Smooth muscle cell (in vitro differentiated cells): ENCODE measurements at regions not wholly inside any gene's neighbourhood (a gene's known extent, or its start where the extent isn't known, plus 50 kb on each side); places are given as distances from the start of the nearest gene placed in this dataset.

ENCODE experiments used
- DNase-seq: peaks from one replicate; lab custom pipeline; 2025; ENCODE audit not compliant: unreplicated experiment; lab: John Stamatoyannopoulos, UW
- H2AFZ ChIP-seq: fragments of 200-600 bp; sonication (generic); 2 replicates; pipeline ENCODE4 v1.6.0; 2016; ENCODE audit warnings: antibody characterized with exemption, low read depth, mild to moderate bottlenecking
- H3F3A ChIP-seq: fragments of 200-600 bp; sonication (generic); 2 replicates; pipeline ENCODE4 v1.6.0; 2017; ENCODE audit warnings: antibody characterized with exemption, low read depth
- H3K27ac ChIP-seq: fragments of 200-600 bp; sonication (generic); 2 replicates; pipeline ENCODE4 v1.5.1; 2016; ENCODE audit warnings: low read depth, mild to moderate bottlenecking
- H3K27me3 ChIP-seq: fragments of 200-600 bp; sonication (generic); 2 replicates; pipeline ENCODE4 v1.6.1; 2016; ENCODE audit warnings: low read depth, mild to moderate bottlenecking
- H3K36me3 ChIP-seq: fragments of 200-600 bp; sonication (generic); 2 replicates; pipeline ENCODE4 v1.5.1; 2016; ENCODE audit warnings: low read depth
- H3K4me1 ChIP-seq: fragments of 200-600 bp; sonication (generic); 2 replicates; pipeline ENCODE4 v1.5.1; 2016; ENCODE audit warnings: low read depth
- H3K4me2 ChIP-seq: fragments of 200-600 bp; sonication (generic); 2 replicates; pipeline ENCODE4 v1.6.0; 2016; ENCODE audit warnings: mild to moderate bottlenecking
- H3K4me3 ChIP-seq: fragments of 200-600 bp; sonication (generic); 2 replicates; pipeline ENCODE4 v1.5.1; 2016; ENCODE audit warnings: mild to moderate bottlenecking
- H3K79me2 ChIP-seq: fragments of 200-600 bp; sonication (generic); 2 replicates; pipeline ENCODE4 v1.6.0; 2016; ENCODE audit warnings: low read depth, mild to moderate bottlenecking
- H3K9ac ChIP-seq: fragments of 200-600 bp; sonication (generic); 2 replicates; pipeline ENCODE4 v1.6.0; 2016; ENCODE audit warnings: low read depth
- H3K9me3 ChIP-seq: fragments of 200-600 bp; sonication (generic); replicated peaks from 2 replicates; pipeline ENCODE4 v1.5.1; 2016; ENCODE audit warnings: low read depth
- H4K20me1 ChIP-seq: fragments of 200-600 bp; sonication (generic); 2 replicates; pipeline ENCODE4 v1.6.0; 2016; ENCODE audit warnings: low read depth
- WGBS: methylation state at CpG from one replicate; pipeline ENCODE4 v1.1.7; 2016; ENCODE audit warnings: low lambda C conversion rate; 5-methylcytosine and 5-hydroxymethylcytosine counted together
- TF ChIP-seq, protein P1 (sequence below): fragments of 200-600 bp; sonication (generic); IDR thresholded peaks from 2 replicates; pipeline ENCODE4 v1.5.1; 2017; ENCODE audit warnings: borderline replicate concordance, mild to moderate bottlenecking, antibody characterized with exemption; ENCODE audit not compliant: insufficient read depth, poor library complexity, severe bottlenecking

DNA sequence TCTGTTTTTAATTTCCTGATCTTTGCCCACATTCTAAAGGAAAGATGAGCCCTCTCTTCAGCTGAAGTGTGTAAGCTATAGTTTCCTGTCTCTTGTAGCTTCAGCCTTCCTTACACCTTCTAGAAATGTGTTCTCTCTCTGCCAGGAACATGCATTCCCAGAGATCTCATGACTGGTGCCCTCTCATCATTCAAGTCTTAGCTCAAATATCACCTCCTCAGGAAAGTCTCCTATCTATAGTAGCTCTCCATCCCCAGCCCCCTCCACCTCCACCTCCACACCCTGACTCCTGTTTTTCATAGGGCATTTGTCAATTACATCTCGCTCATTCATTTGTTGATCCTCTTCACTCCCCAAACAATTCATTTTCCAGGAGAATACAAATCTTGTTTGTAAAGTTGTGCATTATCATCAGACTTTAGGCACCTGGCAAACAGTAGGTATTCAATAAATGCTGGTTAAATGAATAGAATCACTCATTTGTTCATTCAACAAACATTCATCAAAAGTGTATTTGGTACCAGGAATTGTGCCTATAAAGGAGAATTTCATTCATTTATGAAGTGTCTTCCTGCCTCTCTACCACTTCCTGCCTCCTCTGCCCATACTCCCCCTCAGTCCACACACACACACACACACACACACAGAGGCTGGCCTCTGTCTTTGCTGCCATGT, 160.3 kb downstream of the BBOX1 start:
- H2AFZ ChIP-seq = no peak overlapping the region
- peak overlapping the region; percentile 98 for H3K27ac ChIP-seq
- WGBS = 90% methylated on average over 1 of the region's 1 CpG

DNA sequence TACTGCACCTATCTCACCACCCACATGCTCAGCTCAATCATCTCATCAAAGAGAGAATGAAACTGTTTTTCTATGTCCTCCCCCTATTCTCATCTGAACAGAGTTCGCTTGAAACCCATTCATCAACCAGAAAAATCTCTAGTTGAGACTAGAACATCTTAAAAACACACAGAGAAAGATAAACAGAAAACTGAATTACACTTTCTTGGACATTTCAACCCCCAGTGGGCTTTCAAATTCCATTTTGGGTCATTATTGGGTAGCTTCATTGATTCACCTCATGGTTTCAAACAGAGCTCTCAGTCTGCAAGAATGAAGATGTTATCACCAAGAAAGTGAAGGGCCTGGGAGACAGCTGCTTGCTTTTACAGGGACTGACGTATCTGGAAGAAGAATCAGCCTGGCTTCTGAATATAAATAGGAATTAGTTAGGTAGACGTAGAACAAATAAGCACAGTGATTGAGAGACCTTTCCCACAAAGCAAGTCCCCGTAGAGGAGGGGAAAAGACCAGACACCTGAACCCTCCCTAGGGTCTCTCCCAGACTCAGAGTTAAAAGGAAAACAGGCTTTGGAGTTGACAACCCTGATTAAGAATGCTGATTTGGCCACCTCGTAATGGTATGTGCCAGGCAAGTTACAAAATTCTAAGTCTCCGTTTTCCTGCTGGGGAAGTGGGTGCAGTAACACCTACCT, 155.7 kb downstream of the BBOX1 start:
- Histone ChIP-seq H2AFZ (peak overlapping the region; percentile 7), H4K20me1 (no peaks in the 10 kb centered on the region), H3K27me3 (no peaks in the 10 kb centered on the region), H3K79me2 (peaks cover 13% of the 10 kb centered on the region), H3K9ac (peak overlapping the region; percentile 55), H3K4me3 (no peak overlapping the region), H3K4me2 (peak overlapping the region; percentile 81), H3K9me3 (no peaks in the 10 kb centered on the region), H3K27ac (peak overlapping the region; percentile 92), H3F3A (peaks cover 17% of the 10 kb centered on the region), H3K36me3 (no peaks in the 10 kb centered on the region), H3K4me1 (peaks cover 28% of the 10 kb centered on the region)
- WGBS = 9% methylated on average over 6 of the region's 6 CpGs
- TF ChIP-seq, protein P1, sequence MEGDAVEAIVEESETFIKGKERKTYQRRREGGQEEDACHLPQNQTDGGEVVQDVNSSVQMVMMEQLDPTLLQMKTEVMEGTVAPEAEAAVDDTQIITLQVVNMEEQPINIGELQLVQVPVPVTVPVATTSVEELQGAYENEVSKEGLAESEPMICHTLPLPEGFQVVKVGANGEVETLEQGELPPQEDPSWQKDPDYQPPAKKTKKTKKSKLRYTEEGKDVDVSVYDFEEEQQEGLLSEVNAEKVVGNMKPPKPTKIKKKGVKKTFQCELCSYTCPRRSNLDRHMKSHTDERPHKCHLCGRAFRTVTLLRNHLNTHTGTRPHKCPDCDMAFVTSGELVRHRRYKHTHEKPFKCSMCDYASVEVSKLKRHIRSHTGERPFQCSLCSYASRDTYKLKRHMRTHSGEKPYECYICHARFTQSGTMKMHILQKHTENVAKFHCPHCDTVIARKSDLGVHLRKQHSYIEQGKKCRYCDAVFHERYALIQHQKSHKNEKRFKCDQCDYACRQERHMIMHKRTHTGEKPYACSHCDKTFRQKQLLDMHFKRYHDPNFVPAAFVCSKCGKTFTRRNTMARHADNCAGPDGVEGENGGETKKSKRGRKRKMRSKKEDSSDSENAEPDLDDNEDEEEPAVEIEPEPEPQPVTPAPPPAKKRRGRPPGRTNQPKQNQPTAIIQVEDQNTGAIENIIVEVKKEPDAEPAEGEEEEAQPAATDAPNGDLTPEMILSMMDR = no peak
- DNase-seq = no peak

More for the DNA sequence above, 160.3 kb downstream of the BBOX1 start:
- Histone ChIP-seq H3F3A (peaks cover 44% of the 10 kb centered on the region), H3K9me3 (no peaks in the 10 kb centered on the region), H3K36me3 (no peaks in the 10 kb centered on the region), H3K79me2 (no peaks in the 10 kb centered on the region), H3K4me3 (no peak overlapping the region), H4K20me1 (no peaks in the 10 kb centered on the region), H3K27me3 (no peaks in the 10 kb centered on the region), H3K9ac (no peak overlapping the region), H3K4me1 (peaks cover 34% of the 10 kb centered on the region), H3K4me2 (peak overlapping the region; percentile 69)
- DNase-seq = no peak
- TF ChIP-seq, protein P1 = no peak

DNA sequence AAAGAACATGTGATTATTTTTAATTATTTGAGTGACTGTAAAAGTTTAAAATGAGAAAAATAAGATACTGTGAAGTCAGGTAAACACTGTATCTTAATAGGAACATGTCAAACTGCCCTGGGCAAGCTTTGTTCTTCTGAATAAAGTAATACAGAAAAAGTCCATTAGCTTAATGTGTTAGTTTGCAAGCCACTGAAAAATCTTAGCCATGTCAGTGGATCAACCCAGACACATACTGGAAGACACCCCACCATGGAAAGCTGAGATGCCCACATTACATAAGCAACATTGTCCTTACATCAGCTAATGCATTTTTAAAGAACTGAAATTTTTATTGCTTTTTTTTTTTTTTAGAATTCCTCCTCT, 155.2 kb downstream of the BBOX1 start:
- H3K4me3 ChIP-seq = no peak overlapping the region
- no peaks in the 10 kb centered on the region for H3K36me3 ChIP-seq
- peak overlapping the region; percentile 81 for H3K4me2 ChIP-seq
- H3K79me2 ChIP-seq = peaks cover 13% of the 10 kb centered on the region
- peak overlapping the region; percentile 55 for H3K9ac ChIP-seq
- no peaks in the 10 kb centered on the region for H3K9me3 ChIP-seq
- no peaks in the 10 kb centered on the region for H4K20me1 ChIP-seq
- peak overlapping the region; percentile 92 for H3K27ac ChIP-seq
- H3F3A ChIP-seq = peaks cover 16% of the 10 kb centered on the region
- no peak for DNase-seq
- TF ChIP-seq, protein P1 = no peak
- H2AFZ ChIP-seq = no peak overlapping the region
- no peaks in the 10 kb centered on the region for H3K27me3 ChIP-seq
- H3K4me1 ChIP-seq = peaks cover 27% of the 10 kb centered on the region

DNA sequence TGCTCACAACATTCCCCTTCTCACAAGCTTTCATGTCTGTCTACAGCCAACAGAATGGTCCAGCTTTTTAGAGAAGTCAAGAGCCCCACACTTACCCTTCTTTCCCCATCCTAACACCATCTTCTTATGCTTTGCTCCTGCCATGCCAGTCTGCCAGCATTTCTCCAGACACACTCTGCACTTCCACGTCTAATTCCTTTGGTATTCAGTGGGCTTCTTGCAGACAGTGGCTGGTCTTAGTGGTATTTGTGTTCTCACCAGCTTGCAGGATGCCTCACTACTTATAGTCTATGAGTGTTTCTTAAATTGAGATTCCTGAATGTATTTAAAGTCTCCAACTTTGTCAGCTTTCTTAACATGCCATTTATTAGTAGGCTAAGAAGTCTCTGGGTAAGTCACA, 154.4 kb downstream of the BBOX1 start:
- Histone ChIP-seq H3K9me3 (no peaks in the 10 kb centered on the region), H3K4me2 (peak overlapping the region; percentile 81), H3K4me1 (peaks cover 27% of the 10 kb centered on the region), H3K27ac (peak overlapping the region; percentile 92), H3K27me3 (no peaks in the 10 kb centered on the region), H3F3A (peaks cover 12% of the 10 kb centered on the region), H3K9ac (peak overlapping the region; percentile 55), H2AFZ (no peak overlapping the region), H3K36me3 (no peaks in the 10 kb centered on the region), H3K79me2 (peaks cover 13% of the 10 kb centered on the region), H4K20me1 (no peaks in the 10 kb centered on the region), H3K4me3 (peak overlapping the region; percentile 14)
- WGBS = 5% methylated on average over 1 of the region's 1 CpG
- DNase-seq = no peak
- TF ChIP-seq, protein P1 = no peak
